H9 (cell line): ENCODE measurements at regions not wholly inside any gene's neighbourhood (a gene's known extent, or its start where the extent isn't known, plus 50 kb on each side); places are given as distances from the start of the nearest gene placed in this dataset.

Source experiments
- DNase-seq: peaks from one replicate; pipeline ENCODE4 v3.0.0-alpha.2; 2017
- H2AFZ ChIP-seq: one replicate; pipeline ENCODE4 v1.6.1; 2013; ENCODE audit warnings: mild to moderate bottlenecking, low read length, control low read depth, moderate library complexity
- H2AK5ac ChIP-seq: 2 replicates; pipeline ENCODE4 v1.6.1; 2013; ENCODE audit warnings: low read length, control low read depth, mixed read lengths; ENCODE audit not compliant: insufficient read length
- H2BK120ac ChIP-seq: one replicate; pipeline ENCODE4 v1.6.1; 2013; ENCODE audit warnings: low read depth, mild to moderate bottlenecking, low read length, control low read depth, inconsistent platforms; ENCODE audit not compliant: poor library complexity, severe bottlenecking
- H2BK12ac ChIP-seq: 2 replicates; pipeline ENCODE4 v1.6.1; 2013; ENCODE audit warnings: low read length, control low read depth, mixed read lengths, low read depth; ENCODE audit not compliant: insufficient read length
- H2BK15ac ChIP-seq: 2 replicates; pipeline ENCODE4 v1.6.1; 2013; ENCODE audit warnings: low read depth, low read length, control low read depth
- H2BK20ac ChIP-seq: one replicate; pipeline ENCODE4 v1.6.1; 2013; ENCODE audit warnings: low read depth, mild to moderate bottlenecking, low read length, control low read depth, inconsistent platforms; ENCODE audit not compliant: poor library complexity, severe bottlenecking
- H2BK5ac ChIP-seq: 2 replicates; pipeline ENCODE4 v1.6.1; 2013; ENCODE audit warnings: low read length, control low read depth, mixed read lengths; ENCODE audit not compliant: insufficient read length
- H3K14ac ChIP-seq: 2 replicates; pipeline ENCODE4 v1.6.1; 2013; ENCODE audit warnings: low read length, control low read depth; ENCODE audit not compliant: insufficient read depth
- H3K18ac ChIP-seq: 2 replicates; pipeline ENCODE4 v1.6.1; 2013; ENCODE audit warnings: low read depth, mild to moderate bottlenecking, mixed read lengths, low read length, control low read depth; ENCODE audit not compliant: insufficient read length
- H3K23ac ChIP-seq: 2 replicates; pipeline ENCODE4 v1.6.1; 2013; ENCODE audit warnings: low read length, control low read depth, mixed read lengths, low read depth; ENCODE audit not compliant: insufficient read length
- H3K23me2 ChIP-seq: 2 replicates; pipeline ENCODE4 v1.6.1; 2013; ENCODE audit warnings: low read depth, mild to moderate bottlenecking, mixed read lengths, low read length, control low read depth; ENCODE audit not compliant: insufficient read length, poor library complexity, severe bottlenecking
- H3K27ac ChIP-seq: 2 replicates; pipeline ENCODE4 v1.5.1; 2013; ENCODE audit warnings: low read length, control low read depth, mixed read lengths, low read depth; ENCODE audit not compliant: insufficient read length
- H3K27me3 ChIP-seq: 2 replicates; pipeline ENCODE4 v1.6.1; 2013; ENCODE audit warnings: low read length, control low read depth, inconsistent platforms; ENCODE audit not compliant: insufficient read depth
- H3K4ac ChIP-seq: 2 replicates; pipeline ENCODE4 v1.6.1; 2013; ENCODE audit warnings: low read depth, mild to moderate bottlenecking, control low read depth, inconsistent platforms, low read length, moderate library complexity
- H3K4me1 ChIP-seq: 2 replicates; pipeline ENCODE4 v1.6.1; 2013; ENCODE audit warnings: low read length, control low read depth, inconsistent platforms; ENCODE audit not compliant: insufficient read depth
- H3K4me2 ChIP-seq: 2 replicates; pipeline ENCODE4 v1.6.1; 2013; ENCODE audit warnings: low read length, control low read depth, mixed read lengths; ENCODE audit not compliant: insufficient read length, insufficient read depth
- H3K56ac ChIP-seq: 2 replicates; pipeline ENCODE4 v1.6.1; 2013; ENCODE audit warnings: low read depth, mild to moderate bottlenecking, mixed read lengths, low read length, control low read depth; ENCODE audit not compliant: insufficient read length
- H3K79me1 ChIP-seq: 2 replicates; pipeline ENCODE4 v1.6.1; 2013; ENCODE audit warnings: low read depth, mild to moderate bottlenecking, moderate library complexity, low read length, control low read depth, inconsistent platforms; ENCODE audit not compliant: insufficient read depth, poor library complexity, severe bottlenecking
- H3K79me2 ChIP-seq: 2 replicates; pipeline ENCODE4 v1.6.1; 2013; ENCODE audit warnings: low read length, control low read depth, inconsistent platforms; ENCODE audit not compliant: insufficient read depth
- H3K9ac ChIP-seq: 2 replicates; pipeline ENCODE4 v1.6.1; 2013; ENCODE audit warnings: low read length, control low read depth, mixed read lengths; ENCODE audit not compliant: insufficient read length; ENCODE audit errors: extremely low read depth
- H3K9me3 ChIP-seq: one replicate; pipeline ENCODE4 v1.6.1; 2013; ENCODE audit warnings: low read depth, low read length, inconsistent platforms; ENCODE audit not compliant: control insufficient read depth
- H3T11ph ChIP-seq: one replicate; pipeline ENCODE4 v1.6.1; 2013; ENCODE audit warnings: mild to moderate bottlenecking, low read length, control low read depth, inconsistent platforms
- H4K20me1 ChIP-seq: one replicate; pipeline ENCODE4 v1.6.1; 2013; ENCODE audit not compliant: control insufficient read depth, insufficient read length, insufficient read depth
- H4K5ac ChIP-seq: 2 replicates; pipeline ENCODE4 v1.6.1; 2013; ENCODE audit warnings: low read depth, mild to moderate bottlenecking, mixed read lengths, low read length, control low read depth; ENCODE audit not compliant: insufficient read length
- H4K8ac ChIP-seq: replicated peaks from 2 replicates; pipeline ENCODE4 v1.6.1; 2013; ENCODE audit warnings: low read length, control low read depth, mixed read lengths, low read depth; ENCODE audit not compliant: insufficient read length
- H4K91ac ChIP-seq: 2 replicates; pipeline ENCODE4 v1.6.1; 2013; ENCODE audit warnings: low read depth, mild to moderate bottlenecking, moderate library complexity, mixed read lengths, low read length, control low read depth; ENCODE audit not compliant: insufficient read length
- H3K27ac Mint-ChIP-seq, 3 experiments: 2 replicates in 2 of 3; 3 replicates in 1 of 3; pipeline ENCODE4 v1.8.0; 2020 to 2021; ENCODE audit warnings: mixed read lengths in 3 of 3, mild to moderate bottlenecking in 1 of 3, moderate library complexity in 1 of 3
- H3K27me3 Mint-ChIP-seq: 2 replicates; pipeline ENCODE4 v1.8.0; 2021; ENCODE audit warnings: low read depth, mild to moderate bottlenecking, moderate library complexity, mixed read lengths
- H3K36me3 Mint-ChIP-seq, 3 experiments: 2 replicates in 2 of 3; 3 replicates in 1 of 3; pipeline ENCODE4 v1.8.0; 2020 to 2021; ENCODE audit warnings: low read depth in 3 of 3, mixed read lengths in 3 of 3; ENCODE audit not compliant: insufficient read depth in 1 of 3
- H3K4me1 Mint-ChIP-seq, 2 experiments: 2 replicates each; pipeline ENCODE4 v1.8.0; 2020; ENCODE audit warnings: mixed read lengths in 2 of 2
- H3K4me3 Mint-ChIP-seq, 2 experiments: 2 replicates in 1 of 2; 3 replicates in 1 of 2; pipeline ENCODE4 v1.8.0; 2020 to 2021; ENCODE audit warnings: mild to moderate bottlenecking in 2 of 2, mixed read lengths in 2 of 2, moderate library complexity in 1 of 2
- H3K9me3 Mint-ChIP-seq, 2 experiments: 2 replicates in 1 of 2; 3 replicates in 1 of 2; pipeline ENCODE4 v1.8.0; 2020; ENCODE audit warnings: mild to moderate bottlenecking in 2 of 2, mixed read lengths in 2 of 2, moderate library complexity in 1 of 2
- CTCF ChIP-seq: fragments of 200-600 bp; sonication (generic); conservative IDR thresholded peaks from 3 replicates; pipeline ENCODE4 v1.8.0; 2021; ENCODE audit warnings: antibody characterized with exemption, mild to moderate bottlenecking
- WGBS: extraction: QIAGEN DNeasy Blood & Tissue Kit; methylation state at CpG from one replicate; pipeline ENCODE4 v1.1.7; 2013; ENCODE audit warnings: missing lambda C conversion rate, low lambda C conversion rate, mixed read lengths; ENCODE audit not compliant: insufficient read length; ENCODE audit errors: extremely low coverage; 5-methylcytosine and 5-hydroxymethylcytosine counted together

- H3K36me3 Mint-ChIP-seq = no peaks in the 10 kb centered on the region
- no peak for TF ChIP-seq CTCF
- no peaks in the 10 kb centered on the region for H3K27me3 ChIP-seq
These were observed 124.8 kb upstream of the WSCD2 start for GRCh38 chr12:108004319-108004718.

More at GRCh38 chr12:108004319-108004718, 124.8 kb upstream of the WSCD2 start:
- H3K23me2 ChIP-seq = no peaks in the 10 kb centered on the region
- H4K8ac ChIP-seq = no peak overlapping the region
- no peak overlapping the region for H2BK5ac ChIP-seq
- no peak overlapping the region for H2BK120ac ChIP-seq
- no peak overlapping the region for H3K4me2 ChIP-seq
- no peak overlapping the region for H2BK12ac ChIP-seq
- no peak overlapping the region for H3K23ac ChIP-seq
- H3K56ac ChIP-seq = no peak overlapping the region
- no peaks in the 10 kb centered on the region for H4K20me1 ChIP-seq
- peaks cover 46% of the 10 kb centered on the region for H3K27me3 Mint-ChIP-seq
- H3K18ac ChIP-seq = no peak overlapping the region
- H3K14ac ChIP-seq = no peak overlapping the region
- H2AK5ac ChIP-seq = no peak overlapping the region
- H2BK20ac ChIP-seq = no peak overlapping the region
- H3K27ac ChIP-seq = no peak overlapping the region
- H3K4me1 ChIP-seq = no peaks in the 10 kb centered on the region
- H3K79me1 ChIP-seq = no peaks in the 10 kb centered on the region
- H3T11ph ChIP-seq = no peak overlapping the region
- no peak overlapping the region for H3K27ac Mint-ChIP-seq
- no peak overlapping the region for H3K4me3 Mint-ChIP-seq
- no peaks in the 10 kb centered on the region for H3K79me2 ChIP-seq
- no peak overlapping the region for H3K4ac ChIP-seq
- no peak overlapping the region for H3K9ac ChIP-seq
- H3K9me3 ChIP-seq = no peaks in the 10 kb centered on the region
- WGBS = no CpG with 5 or more reads among the region's 1 CpG
- H3K4me1 Mint-ChIP-seq = peaks cover 0 to 10% of the 10 kb centered on the region in 2 experiments; a peak in 2 of 4 replicates
- H4K5ac ChIP-seq = no peak overlapping the region
- H2AFZ ChIP-seq = no peak overlapping the region
- H2BK15ac ChIP-seq = no peak overlapping the region
- H3K9me3 Mint-ChIP-seq = no peaks in the 10 kb centered on the region
- no peak overlapping the region for H4K91ac ChIP-seq
- DNase-seq = peak; percentile 39
